ENCODE measurements at regions not wholly inside any gene's neighbourhood (a gene's known extent, or its start where the extent isn't known, plus 50 kb on each side); places are given as distances from the start of the nearest gene placed in this dataset.

GRCh38 chr17:77429969-77430752 lies 289.4 kb downstream of the SEC14L1 start (continued):
- peak; percentile 46; the same call in 1 of the 2 replicates for TF ChIP-seq TFAP4 (CRISPR knock-in tag; IDR thresholded peaks at IDR 0.05; ENCODE audit: borderline replicate concordance)
- 0 out of 2 replicates have a peak, but pooled peaks have one; percentile 15 for TF ChIP-seq HCFC1 (IDR thresholded peaks at IDR 0.05; ENCODE audit: low read depth, low read length)
- TF ChIP-seq, protein P1, sequence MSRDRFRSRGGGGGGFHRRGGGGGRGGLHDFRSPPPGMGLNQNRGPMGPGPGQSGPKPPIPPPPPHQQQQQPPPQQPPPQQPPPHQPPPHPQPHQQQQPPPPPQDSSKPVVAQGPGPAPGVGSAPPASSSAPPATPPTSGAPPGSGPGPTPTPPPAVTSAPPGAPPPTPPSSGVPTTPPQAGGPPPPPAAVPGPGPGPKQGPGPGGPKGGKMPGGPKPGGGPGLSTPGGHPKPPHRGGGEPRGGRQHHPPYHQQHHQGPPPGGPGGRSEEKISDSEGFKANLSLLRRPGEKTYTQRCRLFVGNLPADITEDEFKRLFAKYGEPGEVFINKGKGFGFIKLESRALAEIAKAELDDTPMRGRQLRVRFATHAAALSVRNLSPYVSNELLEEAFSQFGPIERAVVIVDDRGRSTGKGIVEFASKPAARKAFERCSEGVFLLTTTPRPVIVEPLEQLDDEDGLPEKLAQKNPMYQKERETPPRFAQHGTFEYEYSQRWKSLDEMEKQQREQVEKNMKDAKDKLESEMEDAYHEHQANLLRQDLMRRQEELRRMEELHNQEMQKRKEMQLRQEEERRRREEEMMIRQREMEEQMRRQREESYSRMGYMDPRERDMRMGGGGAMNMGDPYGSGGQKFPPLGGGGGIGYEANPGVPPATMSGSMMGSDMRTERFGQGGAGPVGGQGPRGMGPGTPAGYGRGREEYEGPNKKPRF (IDR thresholded peaks at IDR 0.05; ENCODE audit: low read depth, low read length) = no peak
- TF ChIP-seq, protein P2, sequence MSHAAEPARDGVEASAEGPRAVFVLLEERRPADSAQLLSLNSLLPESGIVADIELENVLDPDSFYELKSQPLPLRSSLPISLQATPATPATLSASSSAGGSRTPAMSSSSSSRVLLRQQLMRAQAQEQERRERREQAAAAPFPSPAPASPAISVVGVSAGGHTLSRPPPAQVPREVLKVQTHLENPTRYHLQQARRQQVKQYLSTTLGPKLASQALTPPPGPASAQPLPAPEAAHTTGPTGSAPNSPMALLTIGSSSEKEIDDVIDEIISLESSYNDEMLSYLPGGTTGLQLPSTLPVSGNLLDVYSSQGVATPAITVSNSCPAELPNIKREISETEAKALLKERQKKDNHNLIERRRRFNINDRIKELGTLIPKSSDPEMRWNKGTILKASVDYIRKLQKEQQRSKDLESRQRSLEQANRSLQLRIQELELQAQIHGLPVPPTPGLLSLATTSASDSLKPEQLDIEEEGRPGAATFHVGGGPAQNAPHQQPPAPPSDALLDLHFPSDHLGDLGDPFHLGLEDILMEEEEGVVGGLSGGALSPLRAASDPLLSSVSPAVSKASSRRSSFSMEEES (CRISPR knock-in tag; IDR thresholded peaks at IDR 0.05) = no peak
- TF ChIP-seq ELF2 (CRISPR knock-in tag; IDR thresholded peaks at IDR 0.05) = no peak
- no peak for TF ChIP-seq MECOM (CRISPR knock-in tag; IDR thresholded peaks at IDR 0.05)
- TF ChIP-seq MAZ (CRISPR knock-in tag; conservative IDR thresholded peaks at IDR 0.05 in 1 of 2, IDR thresholded peaks at IDR 0.05 in 1 of 2) = peak in 1 of 2 experiments; percentile 84; a peak in 2 of 4 replicates
- peak; percentile 62 for TF ChIP-seq CTBP1 (IDR thresholded peaks at IDR 0.05; ENCODE audit: borderline replicate concordance)
- TF ChIP-seq XRCC4 (IDR thresholded peaks at IDR 0.05; ENCODE audit: extremely low read depth, insufficient read depth, insufficient read length) = no peak
- no peak for TF ChIP-seq ZNF12 (CRISPR knock-in tag; IDR thresholded peaks at IDR 0.05)
- no peak for TF ChIP-seq CBFA2T3 (IDR thresholded peaks at IDR 0.05)
- TF ChIP-seq ZNF707 (CRISPR knock-in tag; conservative IDR thresholded peaks at IDR 0.05) = no peak
- no peak for TF ChIP-seq KDM5B (IDR thresholded peaks at IDR 0.05; ENCODE audit: insufficient replicate concordance, low read depth, low read length)
- TF ChIP-seq CC2D1A (IDR thresholded peaks at IDR 0.05) = peak; percentile 75
- no peak for TF ChIP-seq BRCA1 (IDR thresholded peaks at IDR 0.05)
- no peak for TF ChIP-seq BRCA1 (CRISPR knock-in tag; IDR thresholded peaks at IDR 0.05)
- TF ChIP-seq TRIM24 (IDR thresholded peaks at IDR 0.05) = no peak
- TF ChIP-seq RB1 (IDR thresholded peaks at IDR 0.05; ENCODE audit: low read depth) = 0 out of 2 replicates have a peak, but pooled peaks have one; percentile 27
- TF ChIP-seq FOXP1 (CRISPR knock-in tag; IDR thresholded peaks at IDR 0.05) = no peak
- peak; percentile 38; the same call in 1 of the 2 replicates for TF ChIP-seq MYC (IDR thresholded peaks at IDR 0.05; ENCODE audit: low read depth, low read length)
- no peak for TF ChIP-seq MYC (CRISPR knock-in tag; IDR thresholded peaks at IDR 0.05; ENCODE audit: borderline replicate concordance, low read depth)
- no peak for TF ChIP-seq SRSF3 (IDR thresholded peaks at IDR 0.05; ENCODE audit: insufficient read depth, low read length)
- TF ChIP-seq CHD4 (IDR thresholded peaks at IDR 0.05; ENCODE audit: insufficient read depth, insufficient replicate concordance, low read depth, low read length, poor library complexity, severe bottlenecking) = no peak
- TF ChIP-seq ZNF431 (CRISPR knock-in tag; IDR thresholded peaks at IDR 0.05) = no peak
